CD14-positive monocyte (primary cell): ENCODE measurements at regions not wholly inside any gene's neighbourhood (a gene's known extent, or its start where the extent isn't known, plus 50 kb on each side); places are given as distances from the start of the nearest gene placed in this dataset.

Experiments used
- DNase-seq, 3 donors: peaks; one replicate each; pipeline ENCODE4 v3.0.0-alpha.2; 2011 to 2022
- H2AFZ ChIP-seq: 2 replicates; pipeline ENCODE4 v1.6.0; 2012; ENCODE audit warnings: mild to moderate bottlenecking, low read depth, low read length, inconsistent platforms; ENCODE audit not compliant: insufficient read depth, poor library complexity, severe bottlenecking
- H3K27ac ChIP-seq, 2 donors: 1 replicate in 1 of 2; 2 replicates in 1 of 2; pipeline ENCODE4 v1.5.1; 2012 to 2013; ENCODE audit warnings: low read length in 2 of 2, control low read depth in 1 of 2, inconsistent platforms in 1 of 2, low read depth in 1 of 2, mild to moderate bottlenecking in 1 of 2
- H3K27me3 ChIP-seq, 2 donors: one replicate each; pipeline versions ENCODE4 v1.6.0 to v1.6.1; 2011 to 2013; ENCODE audit warnings: low read length in 2 of 2; ENCODE audit not compliant: control insufficient read depth in 2 of 2, insufficient read depth in 2 of 2
- H3K36me3 ChIP-seq, 2 donors: replicated peaks in 1 of 2; 1 replicate in 1 of 2; 2 replicates in 1 of 2; pipeline versions ENCODE4 v1.5.1 to v1.6.1; 2012 to 2013; ENCODE audit warnings: low read length in 2 of 2, control low read depth in 1 of 2, inconsistent platforms in 1 of 2, mild to moderate bottlenecking in 1 of 2; ENCODE audit not compliant: insufficient read depth in 2 of 2, control insufficient read depth in 1 of 2
- H3K4me1 ChIP-seq, 2 donors: 1 replicate in 1 of 2; 2 replicates in 1 of 2; pipeline versions ENCODE4 v1.5.1 to v1.6.1; 2012 to 2013; ENCODE audit warnings: low read length in 2 of 2, control low read depth in 1 of 2, inconsistent platforms in 1 of 2, mild to moderate bottlenecking in 1 of 2, moderate library complexity in 1 of 2; ENCODE audit not compliant: insufficient read depth in 2 of 2, control insufficient read depth in 1 of 2
- H3K4me2 ChIP-seq: replicated peaks from 2 replicates; pipeline ENCODE3; 2012; ENCODE audit warnings: low read length, moderate library complexity, mild to moderate bottlenecking; ENCODE audit not compliant: poor library complexity, severe bottlenecking; ENCODE audit errors: extremely low read depth
- H3K4me3 ChIP-seq, 3 experiments: fragments of 200-600 bp in 1 of 3; sonication (generic) in 1 of 3; replicated peaks in 1 of 3; 1 replicate in 2 of 3; 2 replicates in 1 of 3; pipeline ENCODE4 v1.5.1; 2011 to 2013; ENCODE audit warnings: low read length in 3 of 3, mild to moderate bottlenecking in 3 of 3, control low read depth in 2 of 3, low read depth in 2 of 3, inconsistent platforms in 1 of 3, moderate library complexity in 1 of 3
- H3K79me2 ChIP-seq: 2 replicates; pipeline ENCODE4 v1.6.0; 2012; ENCODE audit warnings: mild to moderate bottlenecking, control low read depth, inconsistent platforms, low read length, moderate library complexity; ENCODE audit not compliant: insufficient read depth
- H3K9ac ChIP-seq: 2 replicates; pipeline ENCODE4 v1.6.0; 2017; ENCODE audit warnings: low read length, mild to moderate bottlenecking; ENCODE audit not compliant: insufficient read depth, poor library complexity, severe bottlenecking
- H3K9me3 ChIP-seq, 2 donors: replicated peaks in 1 of 2; 1 replicate in 1 of 2; 2 replicates in 1 of 2; pipeline versions ENCODE4 v1.5.1 to v1.6.1; 2012 to 2013; ENCODE audit warnings: low read length in 2 of 2, control low read depth in 1 of 2; ENCODE audit not compliant: control insufficient read depth in 1 of 2, insufficient read depth in 1 of 2
- H4K20me1 ChIP-seq: 2 replicates; pipeline ENCODE4 v1.6.0; 2012; ENCODE audit warnings: mild to moderate bottlenecking, low read length, control low read depth, moderate library complexity; ENCODE audit not compliant: insufficient read depth
- H3K27ac Mint-ChIP-seq, 7 donors: one replicate each; pipeline ENCODE4 v1.8.0; 2020; ENCODE audit warnings: mild to moderate bottlenecking in 7 of 7, mixed read lengths in 7 of 7, moderate library complexity in 6 of 7, inconsistent platforms in 2 of 7
- H3K27me3 Mint-ChIP-seq, 3 donors: one replicate each; pipeline ENCODE4 v1.8.0; 2021 to 2022; ENCODE audit warnings: low read depth in 3 of 3, mild to moderate bottlenecking in 3 of 3, mixed read lengths in 3 of 3, moderate library complexity in 3 of 3, inconsistent platforms in 1 of 3
- H3K36me3 Mint-ChIP-seq, 2 donors: one replicate each; pipeline ENCODE4 v1.8.0; 2020; ENCODE audit warnings: mixed read lengths in 2 of 2, inconsistent platforms in 1 of 2, mild to moderate bottlenecking in 1 of 2
- H3K4me1 Mint-ChIP-seq: one replicate; pipeline ENCODE4 v1.8.0; 2020; ENCODE audit warnings: mild to moderate bottlenecking, mixed read lengths
- H3K4me3 Mint-ChIP-seq, 2 donors: one replicate each; pipeline ENCODE4 v1.8.0; 2020; ENCODE audit warnings: mild to moderate bottlenecking in 2 of 2, mixed read lengths in 2 of 2, moderate library complexity in 1 of 2
- H3K9me3 Mint-ChIP-seq, 7 donors: one replicate each; pipeline ENCODE4 v1.8.0; 2020 to 2022; ENCODE audit warnings: mixed read lengths in 7 of 7, mild to moderate bottlenecking in 6 of 7, moderate library complexity in 6 of 7, inconsistent platforms in 2 of 7
- CTCF ChIP-seq: fragments of 200-600 bp; IDR thresholded peaks from one replicate; pipeline ENCODE4 v1.8.0; 2022; ENCODE audit warnings: antibody characterized with exemption, mild to moderate bottlenecking
- WGBS: methylation state at CpG from one replicate; pipeline ENCODE4 v1.1.5; 2013; ENCODE audit warnings: missing lambda C conversion rate; ENCODE audit not compliant: insufficient coverage; 5-methylcytosine and 5-hydroxymethylcytosine counted together
- intact Hi-C, 2 donors: fragments of 100-400 bp; cut with micrococcal nuclease; formaldehyde crosslinking; loops; one replicate each; pipeline versions ENCODE4 v1.15.0 to v1.15.1; 2023

- no peak overlapping the region for H3K27ac Mint-ChIP-seq
- intact Hi-C loops = no loop called here
- peaks cover 0 to 2% (median 0%) of the 10 kb centered on the region in 7 donors for H3K9me3 Mint-ChIP-seq
- no peak overlapping the region for H3K4me2 ChIP-seq
- peaks cover 0 to 9% (median 1%) of the 10 kb centered on the region in 3 donors for H3K27me3 Mint-ChIP-seq
- H3K9me3 ChIP-seq = no peaks in the 10 kb centered on the region
- H3K9ac ChIP-seq = no peak overlapping the region
- no peaks in the 10 kb centered on the region for H3K27me3 ChIP-seq
- WGBS = 80% methylated on average over 7 of the region's 14 CpGs
- no peak overlapping the region for H3K4me3 ChIP-seq
- TF ChIP-seq CTCF = no peak
- H2AFZ ChIP-seq = no peak overlapping the region
- H4K20me1 ChIP-seq = no peaks in the 10 kb centered on the region
- no peaks in the 10 kb centered on the region for H3K79me2 ChIP-seq
- H3K4me1 Mint-ChIP-seq = no peaks in the 10 kb centered on the region
- H3K36me3 Mint-ChIP-seq = no peaks in the 10 kb centered on the region
- no peak for DNase-seq
- H3K4me3 Mint-ChIP-seq = no peak overlapping the region
- H3K36me3 ChIP-seq = no peaks in the 10 kb centered on the region
- no peaks in the 10 kb centered on the region for H3K4me1 ChIP-seq
- H3K27ac ChIP-seq = no peak overlapping the region
Observed at GRCh38 chr14:94682061-94682516, 69.9 kb downstream of the SERPINA3 start.

GRCh38 chr14:94681300-94682060 lies 69.3 kb downstream of the SERPINA3 start:
- Histone ChIP-seq H3K4me1 (no peaks in the 10 kb centered on the region), H4K20me1 (no peaks in the 10 kb centered on the region), H2AFZ (no peak overlapping the region), H3K4me3 (no peak overlapping the region), H3K9me3 (no peaks in the 10 kb centered on the region), H3K79me2 (no peaks in the 10 kb centered on the region), H3K36me3 (no peaks in the 10 kb centered on the region), H3K27me3 (no peaks in the 10 kb centered on the region), H3K4me2 (no peak overlapping the region), H3K9ac (no peak overlapping the region), H3K27ac (no peak overlapping the region)
- Mint-ChIP-seq H3K4me1 (no peaks in the 10 kb centered on the region), H3K27ac (peak overlapping the region in 1 of 7 donors; percentile 22), H3K9me3 (peaks cover 0 to 2% (median 0%) of the 10 kb centered on the region in 7 donors), H3K36me3 (no peaks in the 10 kb centered on the region), H3K4me3 (no peak overlapping the region), H3K27me3 (peaks cover 0 to 7% (median 0%) of the 10 kb centered on the region in 3 donors)
- TF ChIP-seq CTCF = peak; percentile 11
- intact Hi-C loops = no loop called here
- no peak for DNase-seq
- WGBS = 79% methylated on average over 12 of the region's 15 CpGs
